Transverse colon (tissue), 4 donors: ENCODE measurements at regions not wholly inside any gene's neighbourhood (a gene's known extent, or its start where the extent isn't known, plus 50 kb on each side); places are given as distances from the start of the nearest gene placed in this dataset.

Experiments used
- EP300 ChIP-seq: sonication (generic); formaldehyde crosslinking; IDR thresholded peaks from one replicate; pipeline ENCODE4 v1.6.1; 2017; ENCODE audit warnings: antibody characterized with exemption, low read depth
- POLR2A ChIP-seq: fragments of 450-650 bp; IDR thresholded peaks from one replicate; pipeline ENCODE4 v1.6.1; 2016; ENCODE audit warnings: antibody characterized with exemption, mild to moderate bottlenecking, moderate library complexity
- POLR2AphosphoS5 ChIP-seq, 3 donors: sonication (generic); formaldehyde crosslinking; IDR thresholded peaks; one replicate each; pipeline ENCODE4 v1.6.1; 2016; ENCODE audit warnings: antibody characterized with exemption in 3 of 3
- TF ChIP-seq, protein P1 (sequence below), 5 experiments: fragments of 200-600 bp in 3 of 5; fragments of 450-650 bp in 2 of 5; sonication (generic) in 3 of 5; IDR thresholded peaks; 1 replicate in 2 of 5; 2 replicates in 3 of 5; pipeline ENCODE4 v1.5.1; 2016 to 2017; ENCODE audit warnings: antibody characterized with exemption in 5 of 5, inconsistent platforms in 3 of 5, mild to moderate bottlenecking in 2 of 5, moderate library complexity in 1 of 5

DNA sequence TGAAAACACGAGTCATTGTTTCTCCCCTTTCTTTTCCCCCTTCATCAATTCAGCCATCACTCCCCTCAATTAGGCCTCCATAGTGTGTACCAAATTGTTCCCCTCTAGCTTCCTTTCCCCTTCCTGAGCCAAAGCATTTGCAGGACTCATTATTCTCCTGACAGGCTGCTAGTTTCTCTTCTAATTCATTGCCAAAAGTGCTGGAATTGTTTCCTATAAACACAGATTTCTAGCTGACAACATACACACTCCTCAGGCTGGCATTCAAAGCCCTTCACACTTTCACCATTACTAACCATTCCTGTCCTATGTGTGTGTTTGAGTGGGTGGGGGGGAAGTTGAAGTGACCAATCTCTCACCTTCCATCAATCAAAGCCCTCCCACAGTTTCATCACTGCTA lies 444.2 kb upstream of the OPRM1 start:
- no peak for TF ChIP-seq POLR2A
- TF ChIP-seq, protein P1, sequence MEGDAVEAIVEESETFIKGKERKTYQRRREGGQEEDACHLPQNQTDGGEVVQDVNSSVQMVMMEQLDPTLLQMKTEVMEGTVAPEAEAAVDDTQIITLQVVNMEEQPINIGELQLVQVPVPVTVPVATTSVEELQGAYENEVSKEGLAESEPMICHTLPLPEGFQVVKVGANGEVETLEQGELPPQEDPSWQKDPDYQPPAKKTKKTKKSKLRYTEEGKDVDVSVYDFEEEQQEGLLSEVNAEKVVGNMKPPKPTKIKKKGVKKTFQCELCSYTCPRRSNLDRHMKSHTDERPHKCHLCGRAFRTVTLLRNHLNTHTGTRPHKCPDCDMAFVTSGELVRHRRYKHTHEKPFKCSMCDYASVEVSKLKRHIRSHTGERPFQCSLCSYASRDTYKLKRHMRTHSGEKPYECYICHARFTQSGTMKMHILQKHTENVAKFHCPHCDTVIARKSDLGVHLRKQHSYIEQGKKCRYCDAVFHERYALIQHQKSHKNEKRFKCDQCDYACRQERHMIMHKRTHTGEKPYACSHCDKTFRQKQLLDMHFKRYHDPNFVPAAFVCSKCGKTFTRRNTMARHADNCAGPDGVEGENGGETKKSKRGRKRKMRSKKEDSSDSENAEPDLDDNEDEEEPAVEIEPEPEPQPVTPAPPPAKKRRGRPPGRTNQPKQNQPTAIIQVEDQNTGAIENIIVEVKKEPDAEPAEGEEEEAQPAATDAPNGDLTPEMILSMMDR (IDR thresholded peaks at IDR 0.05) = no peak
- no peak for TF ChIP-seq EP300
- no peak for TF ChIP-seq POLR2AphosphoS5 (IDR thresholded peaks at IDR 0.05)
